Parathyroid adenoma (tissue), 2 donors: ENCODE measurements at regions not wholly inside any gene's neighbourhood (a gene's known extent, or its start where the extent isn't known, plus 50 kb on each side); places are given as distances from the start of the nearest gene placed in this dataset.

Source experiments
- H2AFZ ChIP-seq: fragments of 300-600 bp; sonication (generic); one replicate; pipeline ENCODE4 v1.7.0; 2017; ENCODE audit warnings: antibody characterized with exemption, mild to moderate bottlenecking
- H3K27ac ChIP-seq: fragments of 300-600 bp; sonication (generic); one replicate; pipeline ENCODE4 v1.7.0; 2017
- H3K27me3 ChIP-seq: fragments of 300-600 bp; sonication (generic); one replicate; pipeline ENCODE4 v1.7.0; 2017; ENCODE audit warnings: low read length; ENCODE audit not compliant: control insufficient read depth, insufficient read depth
- H3K36me3 ChIP-seq: fragments of 300-600 bp; sonication (generic); one replicate; pipeline ENCODE4 v1.7.0; 2017; ENCODE audit warnings: low read length; ENCODE audit not compliant: control insufficient read depth, insufficient read depth
- H3K4me1 ChIP-seq: fragments of 300-600 bp; sonication (generic); one replicate; pipeline ENCODE4 v1.7.0; 2017; ENCODE audit warnings: control low read depth
- H3K4me2 ChIP-seq: fragments of 300-600 bp; sonication (generic); one replicate; pipeline ENCODE4 v1.7.0; 2017; ENCODE audit warnings: low read length
- H3K4me3 ChIP-seq: fragments of 300-600 bp; sonication (generic); one replicate; pipeline ENCODE4 v1.7.0; 2017; ENCODE audit warnings: low read depth, low read length
- H3K79me2 ChIP-seq: fragments of 300-600 bp; sonication (generic); one replicate; pipeline ENCODE4 v1.7.0; 2017; ENCODE audit warnings: control low read depth
- H3K9ac ChIP-seq: fragments of 300-600 bp; sonication (generic); one replicate; pipeline ENCODE4 v1.7.0; 2017; ENCODE audit warnings: mild to moderate bottlenecking
- H3K9me3 ChIP-seq: fragments of 300-600 bp; sonication (generic); one replicate; pipeline ENCODE4 v1.7.0; 2017; ENCODE audit warnings: low read length; ENCODE audit not compliant: control insufficient read depth
- CTCF ChIP-seq: fragments of 300-600 bp; sonication (generic); IDR thresholded peaks from one replicate; pipeline ENCODE4 v1.7.0; 2017; ENCODE audit warnings: antibody characterized with exemption, mild to moderate bottlenecking
- donor health status: primary hyperparathyroidism.

- TF ChIP-seq CTCF: no peak
- no peaks in the 10 kb centered on the region for H3K9me3 ChIP-seq
- H3K4me1 ChIP-seq: no peaks in the 10 kb centered on the region
- no peak overlapping the region for H3K4me3 ChIP-seq
- H3K79me2 ChIP-seq: no peaks in the 10 kb centered on the region
- no peak overlapping the region for H3K27ac ChIP-seq
- H3K9ac ChIP-seq: no peak overlapping the region
- no peaks in the 10 kb centered on the region for H3K36me3 ChIP-seq
- H2AFZ ChIP-seq: no peak overlapping the region
- H3K27me3 ChIP-seq: no peaks in the 10 kb centered on the region
- H3K4me2 ChIP-seq: no peak overlapping the region
Measured at GRCh38 chr5:123874600-123875201, 362.7 kb downstream of the CSNK1G3 start.

- Histone ChIP-seq H3K36me3 (no peaks in the 10 kb centered on the region), H3K27ac (no peak overlapping the region)
Measured at GRCh38 chr5:123873846-123874245, 361.9 kb downstream of the CSNK1G3 start.

GRCh38 chr5:123871373-123871772 is 359.4 kb downstream of the CSNK1G3 start:
- Histone ChIP-seq H3K36me3 (no peaks in the 10 kb centered on the region), H3K9ac (no peak overlapping the region), H3K4me2 (no peak overlapping the region), H3K4me1 (no peaks in the 10 kb centered on the region), H3K9me3 (no peaks in the 10 kb centered on the region), H3K27ac (no peak overlapping the region), H3K27me3 (no peaks in the 10 kb centered on the region), H3K79me2 (no peaks in the 10 kb centered on the region), H3K4me3 (no peak overlapping the region), H2AFZ (no peak overlapping the region)
- no peak for TF ChIP-seq CTCF

More at GRCh38 chr5:123873846-123874245, 361.9 kb downstream of the CSNK1G3 start:
- Histone ChIP-seq H3K4me1 (no peaks in the 10 kb centered on the region), H3K27me3 (no peaks in the 10 kb centered on the region), H3K9me3 (no peaks in the 10 kb centered on the region), H2AFZ (no peak overlapping the region), H3K4me3 (no peak overlapping the region), H3K79me2 (no peaks in the 10 kb centered on the region), H3K9ac (no peak overlapping the region), H3K4me2 (no peak overlapping the region)
- TF ChIP-seq CTCF: no peak

- H2AFZ ChIP-seq: no peak overlapping the region
- no peaks in the 10 kb centered on the region for H3K4me1 ChIP-seq
- no peaks in the 10 kb centered on the region for H3K36me3 ChIP-seq
- TF ChIP-seq CTCF: no peak
- no peak overlapping the region for H3K4me3 ChIP-seq
- no peak overlapping the region for H3K4me2 ChIP-seq
- no peak overlapping the region for H3K9ac ChIP-seq
- no peak overlapping the region for H3K27ac ChIP-seq
- no peaks in the 10 kb centered on the region for H3K79me2 ChIP-seq
- no peaks in the 10 kb centered on the region for H3K27me3 ChIP-seq
- H3K9me3 ChIP-seq: no peaks in the 10 kb centered on the region
Measured at GRCh38 chr5:123868881-123869280, 356.9 kb downstream of the CSNK1G3 start.

GRCh38 chr5:123868267-123868666 is 356.3 kb downstream of the CSNK1G3 start:
- Histone ChIP-seq H2AFZ (no peak overlapping the region), H3K9ac (no peak overlapping the region), H3K4me3 (no peak overlapping the region), H3K27ac (no peak overlapping the region), H3K4me1 (no peaks in the 10 kb centered on the region), H3K36me3 (no peaks in the 10 kb centered on the region), H3K9me3 (no peaks in the 10 kb centered on the region), H3K79me2 (no peaks in the 10 kb centered on the region), H3K27me3 (no peaks in the 10 kb centered on the region), H3K4me2 (no peak overlapping the region)
- no peak for TF ChIP-seq CTCF
